IMR-90 (cell line): ENCODE measurements at regions not wholly inside any gene's neighbourhood (a gene's known extent, or its start where the extent isn't known, plus 50 kb on each side); places are given as distances from the start of the nearest gene placed in this dataset.

Source experiments
- ATAC-seq: fragments of 200-7000 bp; cut with Tn5 transposase; 2 replicates; pipeline ENCODE4 v1.9.1; 2020; ENCODE audit warnings: low read depth, mild to moderate bottlenecking, moderate library complexity
- BruUV-seq: library from RNA; stranded (reverse); fragments of 400-500 nt; replicated peaks from 2 replicates; lab custom pipeline; 2021; lab: Mats Ljungman, UMichigan
- CTCF ChIA-PET: fragments of 300-600 bp; formaldehyde crosslinking; extraction: SDS; loops from one replicate; lab custom pipeline; 2021; ENCODE audit warnings: antibody characterized with exemption; lab: Yijun Ruan, JAX
- POLR2A ChIA-PET: fragments of 300-600 bp; sonication (Branson Sonifier 250); formaldehyde crosslinking; loops from one replicate; lab custom pipeline; 2022; ENCODE audit warnings: antibody characterized with exemption; ENCODE audit not compliant: unreplicated experiment; lab: Charles Lee
- DNase-seq: peaks from one replicate; pipeline ENCODE4 v3.0.0; 2013
- H2AFZ ChIP-seq: replicated peaks from 2 replicates; pipeline ENCODE3; 2013; ENCODE audit warnings: low read length, mild to moderate bottlenecking; ENCODE audit not compliant: poor library complexity
- H2AK5ac ChIP-seq: 2 replicates; pipeline ENCODE4 v1.6.1; 2013; ENCODE audit warnings: low read depth, low read length, inconsistent platforms
- H2AK9ac ChIP-seq: replicated peaks from 2 replicates; pipeline ENCODE3; 2013; ENCODE audit warnings: mild to moderate bottlenecking, low read depth, low read length, moderate library complexity; ENCODE audit not compliant: poor library complexity
- H2BK120ac ChIP-seq: 2 replicates; pipeline ENCODE4 v1.6.1; 2013; ENCODE audit warnings: low read depth, low read length, inconsistent platforms
- H2BK15ac ChIP-seq: 3 replicates; pipeline ENCODE4 v1.6.1; 2013; ENCODE audit warnings: low read depth, low read length, inconsistent platforms
- H2BK20ac ChIP-seq: 2 replicates; pipeline ENCODE4 v1.6.1; 2013; ENCODE audit warnings: low read depth, mild to moderate bottlenecking, inconsistent platforms, low read length, moderate library complexity
- H2BK5ac ChIP-seq: 2 replicates; pipeline ENCODE4 v1.6.1; 2013; ENCODE audit warnings: mild to moderate bottlenecking, low read depth, low read length, inconsistent platforms; ENCODE audit not compliant: poor library complexity, severe bottlenecking
- H3K14ac ChIP-seq: replicated peaks from 2 replicates; pipeline ENCODE4 v1.6.1; 2013; ENCODE audit warnings: low read depth, low read length, inconsistent platforms
- H3K18ac ChIP-seq: 2 replicates; pipeline ENCODE4 v1.6.1; 2013; ENCODE audit warnings: low read depth, low read length, control low read depth
- H3K23ac ChIP-seq: 2 replicates; pipeline ENCODE4 v1.6.1; 2013; ENCODE audit warnings: low read depth, low read length, inconsistent platforms
- H3K27ac ChIP-seq: 2 replicates; pipeline ENCODE4 v1.5.1; 2013; ENCODE audit warnings: mild to moderate bottlenecking, control low read depth, low read length; ENCODE audit not compliant: insufficient read depth
- H3K27me3 ChIP-seq: 2 replicates; pipeline ENCODE4 v1.6.1; 2013; ENCODE audit warnings: low read length; ENCODE audit not compliant: control insufficient read depth, insufficient read depth
- H3K36me3 ChIP-seq: 2 replicates; pipeline ENCODE4 v1.6.1; 2013; ENCODE audit warnings: low read length, mixed read lengths; ENCODE audit not compliant: control insufficient read depth, insufficient read depth
- H3K4ac ChIP-seq: 2 replicates; pipeline ENCODE4 v1.6.1; 2013; ENCODE audit warnings: low read depth, low read length, inconsistent platforms
- H3K4me1 ChIP-seq: 2 replicates; pipeline ENCODE4 v1.6.1; 2013; ENCODE audit warnings: low read length, mixed read lengths; ENCODE audit not compliant: control insufficient read depth, insufficient read depth
- H3K4me2 ChIP-seq: 2 replicates; pipeline ENCODE4 v1.6.1; 2013; ENCODE audit warnings: low read depth, mild to moderate bottlenecking, control low read depth, low read length, moderate library complexity
- H3K4me3 ChIP-seq: 2 replicates; pipeline ENCODE4 v1.5.1; 2013; ENCODE audit warnings: low read depth, mild to moderate bottlenecking, control low read depth, low read length, moderate library complexity; ENCODE audit not compliant: insufficient read depth
- H3K56ac ChIP-seq: 2 replicates; pipeline ENCODE4 v1.6.1; 2013; ENCODE audit warnings: low read length, inconsistent platforms; ENCODE audit not compliant: insufficient read depth; ENCODE audit errors: extremely low read depth
- H3K79me1 ChIP-seq, 2 experiments: 2 replicates each; pipeline ENCODE4 v1.6.1; 2013; ENCODE audit warnings: low read length in 2 of 2, inconsistent platforms in 1 of 2, low read depth in 1 of 2
- H3K9ac ChIP-seq: 2 replicates; pipeline ENCODE4 v1.6.1; 2013; ENCODE audit warnings: low read depth, low read length, control low read depth
- H3K9me1 ChIP-seq: 2 replicates; pipeline ENCODE4 v1.6.1; 2013; ENCODE audit warnings: low read length, inconsistent platforms; ENCODE audit not compliant: insufficient read depth
- H3K9me3 ChIP-seq: 2 replicates; pipeline ENCODE4 v1.6.1; 2013; ENCODE audit warnings: low read length; ENCODE audit not compliant: control insufficient read depth, insufficient read depth
- H4K20me1 ChIP-seq: 2 replicates; pipeline ENCODE4 v1.6.1; 2013; ENCODE audit warnings: low read length, inconsistent platforms; ENCODE audit not compliant: insufficient read depth
- H4K5ac ChIP-seq: 2 replicates; pipeline ENCODE4 v1.6.1; 2013; ENCODE audit warnings: mild to moderate bottlenecking, low read depth, low read length, control low read depth
- H4K8ac ChIP-seq, 2 experiments: 2 replicates each; pipeline ENCODE4 v1.6.1; 2013; ENCODE audit warnings: low read depth in 2 of 2, low read length in 2 of 2, control low read depth in 1 of 2, inconsistent platforms in 1 of 2
- H4K91ac ChIP-seq: 2 replicates; pipeline ENCODE4 v1.6.1; 2013; ENCODE audit warnings: low read depth, low read length, inconsistent platforms; ENCODE audit not compliant: insufficient read depth
- CEBPB ChIP-seq: IDR thresholded peaks from 2 replicates; pipeline ENCODE4 v1.6.1; 2012; ENCODE audit warnings: low read depth, low read length, improper control_type of control experiment
- ELK1 ChIP-seq: fragments of 150-350 bp; IDR thresholded peaks from 2 replicates; pipeline ENCODE4 v1.6.1; 2016; ENCODE audit warnings: low read depth, mild to moderate bottlenecking, low read length, moderate library complexity, borderline replicate concordance
- WGBS, 2 experiments: methylation state at CpG; one replicate each; pipeline versions ENCODE4 v1.1.5 to v1.1.7; 2013; ENCODE audit warnings: missing lambda C conversion rate in 2 of 2; ENCODE audit not compliant: insufficient read length in 1 of 2; ENCODE audit errors: extremely low coverage in 2 of 2; 5-methylcytosine and 5-hydroxymethylcytosine counted together
- dilution Hi-C: fragments of 300-500 bp; cut with HindIII; formaldehyde crosslinking; loops from one replicate; pipeline ENCODE4 v1.14.3; 2018; ENCODE audit warnings: low sequenced_read_pairs; ENCODE audit not compliant: unreplicated experiment
- in situ Hi-C: fragments of 300-500 bp; cut with MboI; formaldehyde crosslinking; loops from 3 replicates; pipeline ENCODE4 v1.14.3; 2019; ENCODE audit warnings: low sequenced_read_pairs, inconsistent platforms, mixed read lengths
- intact Hi-C: fragments of 100-400 bp; cut with micrococcal nuclease; formaldehyde crosslinking; loops from 2 replicates; pipeline ENCODE4 v1.10.0; 2022

DNA sequence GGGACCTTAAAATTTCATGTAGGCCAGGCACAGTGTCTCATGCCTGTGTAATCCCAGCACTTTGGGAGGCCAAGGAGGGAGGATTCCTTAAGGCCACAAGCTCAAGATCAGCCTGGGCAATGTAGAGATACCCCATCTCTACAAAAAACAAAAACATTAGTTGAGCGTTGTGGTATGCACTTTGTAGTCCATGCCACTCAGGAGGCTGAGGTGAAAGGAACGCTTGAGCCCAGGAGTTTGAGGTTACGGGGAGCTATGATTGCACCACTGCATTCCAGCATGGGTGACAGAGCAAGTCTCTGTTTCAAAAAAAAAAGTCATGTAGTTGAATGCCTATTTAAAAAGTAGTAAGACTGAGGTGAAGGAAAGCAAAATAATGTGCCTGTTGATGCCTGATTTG is 83.5 kb downstream of the TTC6 start:
- no peak overlapping the region for H3K9ac ChIP-seq
- no TSS peak for BruUV-seq
- peak overlapping the region; percentile 40; the same call in 1 of the 2 replicates for H3K23ac ChIP-seq
- no peaks in the 10 kb centered on the region for H3K27me3 ChIP-seq
- H2BK120ac ChIP-seq: no peak overlapping the region
- H4K20me1 ChIP-seq: no peaks in the 10 kb centered on the region
- WGBS, 2 experiments: 100% methylated on average over 2 of the region's 3 CpGs; no CpG with 5 or more reads in 1 of the 2 experiments
- no peaks in the 10 kb centered on the region for H3K4me1 ChIP-seq
- H3K9me3 ChIP-seq: no peaks in the 10 kb centered on the region
- H2AK5ac ChIP-seq: no peak overlapping the region
- DNase-seq: peak; percentile 15
- H3K14ac ChIP-seq: 0 out of 2 replicates have a peak overlapping the region, but pooled peaks have one; percentile 37
- no peak overlapping the region for H3K27ac ChIP-seq
- H3K56ac ChIP-seq: no peak overlapping the region
- no peak overlapping the region for H3K4me3 ChIP-seq
- dilution Hi-C loops: no loop called here
- no peak overlapping the region; a peak in 1 of 4 replicates for H4K8ac ChIP-seq
- H3K79me1 ChIP-seq: no peaks in the 10 kb centered on the region
- H3K18ac ChIP-seq: no peak overlapping the region
- no peak for ATAC-seq
- H3K4ac ChIP-seq: no peak overlapping the region
- in situ Hi-C loops: no loop called here
- no peak overlapping the region for H3K4me2 ChIP-seq
- no peak overlapping the region for H4K5ac ChIP-seq
- CTCF ChIA-PET: interaction anchor here (0.8 kb wide), 1 partner anchor 23 kb away, joined by 3 read pairs; no protein-coding TSS in a partner anchor
- H3K36me3 ChIP-seq: no peaks in the 10 kb centered on the region
- H3K9me1 ChIP-seq: 0 out of 2 replicates have a peak, but pooled peaks cover 3% of the 10 kb centered on the region
- TF ChIP-seq ELK1: no peak
- peak; percentile 48; the same call in 1 of the 2 replicates for TF ChIP-seq CEBPB
- H2BK5ac ChIP-seq: peak overlapping the region; percentile 32
- H4K91ac ChIP-seq: no peak overlapping the region
- peak overlapping the region; percentile 70; the same call in 1 of the 2 replicates for H2BK20ac ChIP-seq
- POLR2A ChIA-PET: no interaction called here
- H2AFZ ChIP-seq: no peak overlapping the region
- intact Hi-C loops: no loop called here
- H2BK15ac ChIP-seq: no peak overlapping the region
- no peak overlapping the region for H2AK9ac ChIP-seq
